ENCODE measurements at regions not wholly inside any gene's neighbourhood (a gene's known extent, or its start where the extent isn't known, plus 50 kb on each side); places are given as distances from the start of the nearest gene placed in this dataset.

- DNase-seq: no peak
Measured at GRCh38 chr1:25034736-25035522, 104.9 kb upstream of the RUNX3 start.

- no peak for DNase-seq
Measured at GRCh38 chr1:25033828-25034705, 104.0 kb upstream of the RUNX3 start.

GRCh38 chr1:25033030-25033827 is 103.2 kb upstream of the RUNX3 start:
- DNase-seq: no peak

- peak; percentile 47 for DNase-seq
Measured at GRCh38 chr1:25031966-25032667, 102.0 kb upstream of the RUNX3 start.

- DNase-seq: peak; percentile 18
Measured at GRCh38 chr1:25031601-25031965, 101.5 kb upstream of the RUNX3 start.

GRCh38 chr1:25030674-25031589 is 100.9 kb upstream of the RUNX3 start:
- peak; percentile 30 for DNase-seq

- DNase-seq: no peak
Measured at GRCh38 chr1:25030012-25030411, 99.9 kb upstream of the RUNX3 start.

GRCh38 chr1:25028907-25029599 is 99.0 kb upstream of the RUNX3 start:
- DNase-seq: no peak

- DNase-seq: no peak
Measured at GRCh38 chr1:25028587-25028906, 98.5 kb upstream of the RUNX3 start.

GRCh38 chr1:25027822-25028586 is 97.9 kb upstream of the RUNX3 start:
- DNase-seq: no peak

GRCh38 chr1:25026730-25027450 is 96.8 kb upstream of the RUNX3 start:
- DNase-seq: no peak

GRCh38 chr1:25026304-25026703 is 96.2 kb upstream of the RUNX3 start:
- no peak for DNase-seq

- no peak for DNase-seq
Measured at GRCh38 chr1:25024615-25025350, 94.7 kb upstream of the RUNX3 start.

GRCh38 chr1:25023826-25024225 is 93.8 kb upstream of the RUNX3 start:
- DNase-seq: no peak

GRCh38 chr1:25023190-25023578 is 93.1 kb upstream of the RUNX3 start:
- DNase-seq: no peak

- peak; percentile 87 for DNase-seq
Measured at GRCh38 chr1:25022361-25023189, 92.5 kb upstream of the RUNX3 start.

- no peak for DNase-seq
Measured at GRCh38 chr1:25021591-25022215, 91.6 kb upstream of the RUNX3 start.
